Endodermal cell (in vitro differentiated cells): ENCODE measurements at regions not wholly inside any gene's neighbourhood (a gene's known extent, or its start where the extent isn't known, plus 50 kb on each side); places are given as distances from the start of the nearest gene placed in this dataset.

ENCODE experiments used
- DNase-seq: peaks from one replicate; pipeline ENCODE4 v3.0.0-alpha.2; 2017
- H3K27ac ChIP-seq: 2 replicates; pipeline ENCODE4 v1.5.1; 2013; ENCODE audit warnings: mild to moderate bottlenecking, low read depth, low read length, moderate library complexity
- H3K27me3 ChIP-seq: 2 replicates; pipeline ENCODE4 v1.6.1; 2013; ENCODE audit warnings: mild to moderate bottlenecking, low read length, moderate library complexity; ENCODE audit not compliant: insufficient read depth, control insufficient read depth, poor library complexity, severe bottlenecking
- H3K36me3 ChIP-seq: 2 replicates; pipeline ENCODE4 v1.7.0; 2013; ENCODE audit warnings: mild to moderate bottlenecking, low read length, moderate library complexity; ENCODE audit not compliant: control insufficient read depth, insufficient read depth
- H3K4me1 ChIP-seq: one replicate; pipeline ENCODE4 v1.7.0; 2013; ENCODE audit warnings: low read length; ENCODE audit not compliant: control insufficient read depth, insufficient read depth
- H3K4me3 ChIP-seq: 2 replicates; pipeline ENCODE4 v1.5.1; 2013; ENCODE audit warnings: mild to moderate bottlenecking, low read length, moderate library complexity
- H3K9ac ChIP-seq: 2 replicates; pipeline ENCODE4 v1.6.1; 2013; ENCODE audit warnings: mild to moderate bottlenecking, low read length, moderate library complexity; ENCODE audit not compliant: poor library complexity, severe bottlenecking; ENCODE audit errors: extremely low read depth
- H3K9me3 ChIP-seq: 2 replicates; pipeline ENCODE4 v1.6.1; 2013; ENCODE audit warnings: mild to moderate bottlenecking, low read length, moderate library complexity; ENCODE audit not compliant: control insufficient read depth
- H3K27ac Mint-ChIP-seq: 2 replicates; pipeline ENCODE4 v1.8.0; 2020; ENCODE audit warnings: mixed read lengths
- H3K27me3 Mint-ChIP-seq: 2 replicates; pipeline ENCODE4 v1.8.0; 2021; ENCODE audit warnings: mild to moderate bottlenecking, mixed read lengths; ENCODE audit not compliant: insufficient read depth
- H3K36me3 Mint-ChIP-seq: 2 replicates; pipeline ENCODE4 v1.8.0; 2020; ENCODE audit warnings: low read depth, mixed read lengths
- H3K4me1 Mint-ChIP-seq: 2 replicates; pipeline ENCODE4 v1.8.0; 2020; ENCODE audit warnings: mixed read lengths
- H3K4me3 Mint-ChIP-seq: 2 replicates; pipeline ENCODE4 v1.8.0; 2020; ENCODE audit warnings: mild to moderate bottlenecking, moderate library complexity, mixed read lengths
- H3K9me3 Mint-ChIP-seq: 2 replicates; pipeline ENCODE4 v1.8.0; 2020; ENCODE audit warnings: mild to moderate bottlenecking, mixed read lengths
- CTCF ChIP-seq: fragments of 200-600 bp; sonication (generic); conservative IDR thresholded peaks from 2 replicates; pipeline ENCODE4 v1.5.0; 2021; ENCODE audit warnings: antibody characterized with exemption, mild to moderate bottlenecking
- WGBS, 2 experiments: methylation state at CpG; one replicate each; pipeline versions ENCODE4 v1.1.5 to v1.1.7; 2013; ENCODE audit warnings: missing lambda C conversion rate in 2 of 2, mixed read lengths in 1 of 2; ENCODE audit not compliant: insufficient coverage in 1 of 2, insufficient read length in 1 of 2; 5-methylcytosine and 5-hydroxymethylcytosine counted together

GRCh38 chr10:111531690-111532089 lies 454.9 kb downstream of the ADRA2A start:
- H3K9me3 ChIP-seq = no peaks in the 10 kb centered on the region
- no peaks in the 10 kb centered on the region for H3K27me3 ChIP-seq
- no peaks in the 10 kb centered on the region for H3K36me3 ChIP-seq
- Mint-ChIP-seq H3K27ac (no peak overlapping the region), H3K4me3 (no peak overlapping the region), H3K4me1 (no peaks in the 10 kb centered on the region), H3K27me3 (no peaks in the 10 kb centered on the region), H3K9me3 (no peaks in the 10 kb centered on the region), H3K36me3 (no peaks in the 10 kb centered on the region)
- no peaks in the 10 kb centered on the region for H3K4me1 ChIP-seq
- no peak for TF ChIP-seq CTCF
- 79% methylated on average over 2 of the region's 2 CpGs for whole genome bisulfite sequencing, 2 experiments
- H3K4me3 ChIP-seq = no peak overlapping the region
- H3K9ac ChIP-seq = no peak overlapping the region
- H3K27ac ChIP-seq = no peak overlapping the region
- DNase-seq = no peak

GRCh38 chr10:111532139-111532538 lies 455.3 kb downstream of the ADRA2A start:
- no peak for DNase-seq
- 57 to 81% methylated on average over 1 to 2 of the region's 3 CpGs for WGBS, 2 experiments

GRCh38 chr10:111539246-111539645 lies 462.4 kb downstream of the ADRA2A start:
- no peaks in the 10 kb centered on the region for H3K27me3 ChIP-seq
- H3K9ac ChIP-seq = no peak overlapping the region
- H3K36me3 Mint-ChIP-seq = no peaks in the 10 kb centered on the region
- DNase-seq = no peak
- 84 to 90% methylated on average over 2 of the region's 2 CpGs for WGBS, 2 experiments
- H3K27ac Mint-ChIP-seq = no peak overlapping the region
- no peaks in the 10 kb centered on the region for H3K4me1 Mint-ChIP-seq
- H3K36me3 ChIP-seq = no peaks in the 10 kb centered on the region
- no peak overlapping the region for H3K27ac ChIP-seq
- no peak for TF ChIP-seq CTCF
- H3K27me3 Mint-ChIP-seq = no peaks in the 10 kb centered on the region
- H3K9me3 Mint-ChIP-seq = no peaks in the 10 kb centered on the region
- no peaks in the 10 kb centered on the region for H3K4me1 ChIP-seq
- no peak overlapping the region for H3K4me3 ChIP-seq
- no peaks in the 10 kb centered on the region for H3K9me3 ChIP-seq
- H3K4me3 Mint-ChIP-seq = no peak overlapping the region

More at GRCh38 chr10:111532139-111532538, 455.3 kb downstream of the ADRA2A start:
- Histone ChIP-seq H3K4me1 (no peaks in the 10 kb centered on the region), H3K27me3 (no peaks in the 10 kb centered on the region), H3K27ac (no peak overlapping the region), H3K36me3 (no peaks in the 10 kb centered on the region), H3K9me3 (no peaks in the 10 kb centered on the region), H3K9ac (no peak overlapping the region), H3K4me3 (no peak overlapping the region)
- Mint-ChIP-seq H3K36me3 (no peaks in the 10 kb centered on the region), H3K27ac (no peak overlapping the region), H3K4me3 (no peak overlapping the region), H3K9me3 (no peaks in the 10 kb centered on the region), H3K27me3 (no peaks in the 10 kb centered on the region), H3K4me1 (no peaks in the 10 kb centered on the region)
- no peak for TF ChIP-seq CTCF
